HG03095 (cell line): ENCODE measurements at regions not wholly inside any gene's neighbourhood (a gene's known extent, or its start where the extent isn't known, plus 50 kb on each side); places are given as distances from the start of the nearest gene placed in this dataset.

ENCODE experiments used
- ATAC-seq: cut with Tn5 transposase; IDR thresholded peaks from one replicate; pipeline ENCODE4 v1.9.1; 2021; ENCODE audit warnings: moderate library complexity; ENCODE audit not compliant: unreplicated experiment

DNA sequence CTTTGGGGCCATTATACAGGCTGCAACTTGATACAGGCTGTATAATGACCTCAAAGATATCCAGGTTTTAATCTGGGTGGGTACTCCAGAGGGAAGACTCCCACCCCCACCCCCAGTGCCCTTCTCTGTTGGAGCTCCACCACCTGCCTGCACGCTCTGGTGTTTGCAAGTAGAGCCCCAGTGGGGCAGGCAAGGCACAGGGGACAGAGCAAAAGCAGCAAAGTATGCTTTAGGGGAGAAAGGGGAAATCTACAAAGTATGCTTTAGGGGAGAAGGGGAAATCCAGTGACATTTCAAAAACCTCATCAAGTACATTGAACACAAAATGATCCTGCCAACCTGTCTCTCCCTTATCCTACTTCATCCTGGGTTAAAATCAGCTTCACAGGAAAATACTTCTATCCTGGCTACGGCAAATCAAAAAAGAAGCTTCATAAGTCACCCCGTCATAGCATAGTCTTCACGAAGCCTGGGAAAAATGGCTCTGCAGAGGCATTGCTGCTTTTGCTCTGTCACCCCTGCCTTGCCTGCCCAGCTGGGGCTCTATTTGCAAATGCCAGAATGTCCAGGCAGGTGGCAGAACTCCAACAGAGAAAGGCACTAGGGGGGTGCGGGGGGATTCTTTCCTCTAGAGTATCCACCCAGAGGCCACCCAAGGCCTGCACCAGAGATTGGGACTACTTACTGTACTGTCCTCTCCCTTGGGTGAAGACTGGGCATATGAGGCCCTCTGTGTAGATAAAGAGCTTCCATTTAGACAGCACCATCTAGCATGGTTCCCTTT, 60.9 kb upstream of the ATP11B start:
- ATAC-seq: no peak

DNA sequence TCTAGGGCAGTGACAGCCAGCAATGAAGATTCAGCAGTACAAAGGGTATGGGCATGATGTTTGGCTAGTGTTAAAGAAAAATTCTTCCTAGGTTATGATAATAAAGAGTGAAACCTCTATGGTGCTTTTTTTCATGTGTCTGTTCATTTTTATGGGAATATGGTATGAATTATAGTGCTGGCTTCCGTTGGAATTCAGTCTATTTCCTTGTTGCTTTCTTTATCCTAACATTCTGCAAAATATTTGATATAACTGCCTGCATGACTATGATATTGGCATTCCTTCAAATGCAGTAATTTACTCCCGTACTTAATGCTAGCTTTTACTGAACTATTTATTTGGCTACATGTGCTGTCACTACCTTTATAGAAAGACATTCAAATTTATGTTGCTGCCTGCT, 57.6 kb upstream of the ATP11B start:
- ATAC-seq: no peak

- no peak for ATAC-seq
These were observed 55.5 kb upstream of the ATP11B start for GRCh38 chr3:182737825-182738224.

GRCh38 chr3:182738583-182739411, 54.5 kb upstream of the ATP11B start:
- no peak for ATAC-seq

DNA sequence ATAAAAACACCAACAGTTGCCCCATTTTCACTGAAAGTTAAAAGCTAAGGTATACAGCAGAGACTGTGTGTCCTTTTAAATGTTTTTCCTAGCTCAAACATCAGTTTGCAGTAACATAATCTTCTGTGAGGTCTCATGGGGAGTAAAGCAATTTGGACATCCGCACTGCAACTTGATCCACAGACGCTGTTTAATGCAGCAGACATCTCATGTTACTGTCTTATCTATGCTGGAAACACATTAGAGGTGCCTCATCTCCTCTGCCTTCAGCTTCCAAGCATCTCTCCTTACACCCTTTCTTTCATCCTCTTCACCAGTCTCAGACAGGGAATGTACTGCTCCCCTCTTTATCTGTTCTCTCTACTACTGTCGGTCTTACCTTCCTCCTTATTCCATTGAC, 53.7 kb upstream of the ATP11B start:
- no peak for ATAC-seq

GRCh38 chr3:182740710-182741109, 52.6 kb upstream of the ATP11B start:
- no peak for ATAC-seq

DNA sequence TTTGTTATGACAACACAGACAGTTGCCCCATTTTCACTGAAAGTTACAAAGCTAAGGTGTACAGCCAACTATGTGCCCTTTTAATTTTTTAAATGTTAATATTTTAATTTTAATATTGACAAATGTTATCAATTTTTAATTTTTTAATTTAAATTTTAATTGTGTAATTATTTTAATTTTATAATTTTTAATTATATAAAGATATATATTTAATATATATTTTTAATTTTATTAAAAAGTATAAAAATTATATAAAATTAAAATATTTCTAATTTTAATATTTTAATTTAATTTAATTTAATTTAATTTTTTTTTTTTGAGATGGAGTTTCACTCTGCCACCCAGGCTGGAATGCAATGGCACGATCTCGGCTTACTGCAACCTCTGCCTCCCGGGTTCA, 52.1 kb upstream of the ATP11B start:
- no peak for ATAC-seq
